Stomach (tissue), 4 donors: ENCODE measurements at regions not wholly inside any gene's neighbourhood (a gene's known extent, or its start where the extent isn't known, plus 50 kb on each side); places are given as distances from the start of the nearest gene placed in this dataset.

Source experiments
- CTCF ChIP-seq, 7 experiments: fragments of 450-650 bp in 4 of 7; fragments of 200-600 bp in 3 of 7; sonication (generic) in 3 of 7; IDR thresholded peaks; one replicate each; pipeline ENCODE4 v1.5.1; 2016 to 2019; ENCODE audit warnings: antibody characterized with exemption in 7 of 7, control low read depth in 2 of 7, mild to moderate bottlenecking in 1 of 7
- POLR2A ChIP-seq, 4 donors: fragments of 450-650 bp; IDR thresholded peaks; one replicate each; pipeline ENCODE4 v1.6.1; 2016; ENCODE audit warnings: antibody characterized with exemption in 4 of 4, control low read depth in 2 of 4, mild to moderate bottlenecking in 1 of 4, moderate library complexity in 1 of 4

- TF ChIP-seq CTCF (IDR thresholded peaks at IDR 0.05): no peak
- no peak for TF ChIP-seq POLR2A (IDR thresholded peaks at IDR 0.05)
Measured at GRCh38 chr11:27203077-27203647, 159.9 kb downstream of the CCDC34 start.
